HepG2 (cell line): ENCODE measurements at regions not wholly inside any gene's neighbourhood (a gene's known extent, or its start where the extent isn't known, plus 50 kb on each side); places are given as distances from the start of the nearest gene placed in this dataset.

Experiments
- ATAC-seq: fragments of 200-7000 bp; cut with Tn5 transposase; 3 replicates; pipeline ENCODE4 v1.9.1; 2020; ENCODE audit warnings: mild to moderate bottlenecking, moderate library complexity
- BruUV-seq: library from RNA; stranded (reverse); fragments of 400-500 nt; replicated peaks from 2 replicates; lab custom pipeline; 2021; lab: Mats Ljungman, UMichigan
- CTCF ChIA-PET: fragments of 300-600 bp; formaldehyde crosslinking; extraction: SDS; loops from one replicate; lab custom pipeline; 2021; ENCODE audit warnings: low total read pairs, inconsistent platforms, low intra/inter-chr PET ratio; lab: Yijun Ruan, JAX
- POLR2A ChIA-PET: fragments of 350-600 bp; sonication (Branson Sonifier 250); formaldehyde crosslinking; loops from one replicate; lab custom pipeline; 2020; ENCODE audit warnings: antibody characterized with exemption, inconsistent platforms; lab: Yijun Ruan, JAX
- DNase-seq: peaks from one replicate; pipeline ENCODE4 v3.0.0-alpha.2; 2015; ENCODE audit warnings: low spot score
- FAIRE-seq: peaks from 3 replicates; lab custom pipeline; 2011; peaks lifted over from hg19 to GRCh38; lab: Jason Lieb, UNC
- H2AFZ ChIP-seq: one replicate; pipeline ENCODE4 v1.6.1; 2011; ENCODE audit warnings: low read length, inconsistent platforms
- H3K27ac ChIP-seq: fragments of 300-600 bp; 3 replicates; pipeline ENCODE4 v1.8.0; 2011; ENCODE audit warnings: mixed run types, mild to moderate bottlenecking, mixed read lengths, low read length, inconsistent platforms; ENCODE audit not compliant: insufficient read depth; ENCODE audit errors: extremely low read length
- H3K27me3 ChIP-seq, 2 experiments: fragments of 200-600 bp in 1 of 2; 2 replicates in 1 of 2; 3 replicates in 1 of 2; pipeline versions ENCODE4 v1.6.0 to v1.8.0; 2011; ENCODE audit warnings: low read length in 2 of 2, mild to moderate bottlenecking in 2 of 2, moderate library complexity in 2 of 2, inconsistent platforms in 1 of 2; ENCODE audit not compliant: insufficient read depth in 2 of 2, control insufficient read depth in 1 of 2
- H3K36me3 ChIP-seq, 2 experiments: fragments of 200-600 bp in 1 of 2; replicated peaks in 1 of 2; 2 replicates in 1 of 2; 3 replicates in 1 of 2; pipeline versions ENCODE4 v1.5.1 to v1.8.0; 2011; ENCODE audit warnings: low read length in 2 of 2, inconsistent platforms in 1 of 2; ENCODE audit not compliant: insufficient read depth in 2 of 2, control insufficient read depth in 1 of 2
- H3K4me1 ChIP-seq: 2 replicates; pipeline ENCODE4 v1.5.1; 2012; ENCODE audit warnings: low read length, inconsistent platforms; ENCODE audit not compliant: insufficient read depth
- H3K4me2 ChIP-seq: 2 replicates; pipeline ENCODE4 v1.6.0; 2011; ENCODE audit warnings: low read depth, low read length, inconsistent platforms
- H3K4me3 ChIP-seq, 3 experiments: fragments of 200-600 bp in 1 of 3; sonication (generic), shearing (Covaris generic) in 1 of 3; replicated peaks in 1 of 3; 2 replicates each; pipeline ENCODE4 v1.5.1; 2011 to 2016; ENCODE audit warnings: low read length in 3 of 3, inconsistent platforms in 2 of 3, low read depth in 2 of 3, mild to moderate bottlenecking in 2 of 3, control low read depth in 1 of 3, mixed read lengths in 1 of 3; ENCODE audit not compliant: insufficient read depth in 1 of 3
- H3K79me2 ChIP-seq: one replicate; pipeline ENCODE4 v1.6.1; 2011; ENCODE audit warnings: low read length, inconsistent platforms; ENCODE audit not compliant: insufficient read depth
- H3K9ac ChIP-seq: 2 replicates; pipeline ENCODE4 v1.6.0; 2011; ENCODE audit warnings: mild to moderate bottlenecking, low read depth, low read length, inconsistent platforms; ENCODE audit not compliant: insufficient read depth
- H3K9me3 ChIP-seq: 2 replicates; pipeline ENCODE4 v1.5.1; 2012; ENCODE audit warnings: mild to moderate bottlenecking, low read length
- H4K20me1 ChIP-seq: 2 replicates; pipeline ENCODE4 v1.6.0; 2011; ENCODE audit warnings: inconsistent platforms, mild to moderate bottlenecking, low read length, moderate library complexity; ENCODE audit not compliant: insufficient read depth
- ADNP ChIP-seq: sonication (generic); formaldehyde crosslinking; IDR thresholded peaks from 2 replicates; pipeline ENCODE4 v1.4.0; 2020; ENCODE audit warnings: missing genetic modification reagents
- ATF7-NPFF ChIP-seq: sonication (generic); formaldehyde crosslinking; IDR thresholded peaks from 2 replicates; pipeline ENCODE4 v1.8.1; 2023; ENCODE audit warnings: mild to moderate bottlenecking, low read depth, missing genetic modification reagents, moderate library complexity
- ELF1 ChIP-seq: sonication (generic); formaldehyde crosslinking; IDR thresholded peaks from 2 replicates; pipeline ENCODE4 v1.4.0; 2020; ENCODE audit warnings: missing genetic modification reagents
- HNF4A ChIP-seq: sonication (generic); formaldehyde crosslinking; IDR thresholded peaks from 2 replicates; pipeline ENCODE4 v1.4.0; 2020; ENCODE audit warnings: missing genetic modification reagents
- IKZF1 ChIP-seq: fragments of 450-650 bp; IDR thresholded peaks from 2 replicates; pipeline ENCODE4 v1.7.1; 2016
- PHF5A ChIP-seq: IDR thresholded peaks from one replicate; pipeline ENCODE4 v1.6.1; 2018; ENCODE audit warnings: low read depth, missing genetic modification reagents; ENCODE audit not compliant: unreplicated experiment
- RERE ChIP-seq: IDR thresholded peaks from 2 replicates; pipeline ENCODE4 v1.6.1; 2016; ENCODE audit warnings: low read depth, missing genetic modification reagents, missing compliant biosample characterization
- RFXAP ChIP-seq: sonication (generic); formaldehyde crosslinking; IDR thresholded peaks from 2 replicates; pipeline ENCODE4 v1.4.0; 2020; ENCODE audit warnings: missing genetic modification reagents, borderline replicate concordance
- SP2 ChIP-seq: sonication (generic); formaldehyde crosslinking; IDR thresholded peaks from 2 replicates; pipeline ENCODE4 v1.5.1; 2020; ENCODE audit warnings: mild to moderate bottlenecking, missing genetic modification reagents
- TEF ChIP-seq: sonication (generic); formaldehyde crosslinking; IDR thresholded peaks from 2 replicates; pipeline ENCODE4 v1.5.0; 2020; ENCODE audit warnings: missing genetic modification reagents
- USF2 ChIP-seq, 2 experiments: sonication (generic) in 1 of 2; formaldehyde crosslinking in 1 of 2; IDR thresholded peaks; 2 replicates each; pipeline versions ENCODE4 v1.5.1 to v1.6.1; 2011 to 2020; ENCODE audit warnings: borderline replicate concordance in 1 of 2, low read depth in 1 of 2, low read length in 1 of 2, mild to moderate bottlenecking in 1 of 2, missing genetic modification reagents in 1 of 2, moderate library complexity in 1 of 2
- ZBTB14 ChIP-seq: sonication (generic); formaldehyde crosslinking; IDR thresholded peaks from 2 replicates; pipeline ENCODE4 v1.4.0; 2020; ENCODE audit warnings: missing genetic modification reagents
- ZNF329 ChIP-seq: sonication (generic); formaldehyde crosslinking; IDR thresholded peaks from 2 replicates; pipeline ENCODE4 v1.9.0; 2021; ENCODE audit warnings: low read depth, mild to moderate bottlenecking, missing genetic modification reagents
- ZNF354B ChIP-seq: sonication (generic); formaldehyde crosslinking; IDR thresholded peaks from 2 replicates; pipeline ENCODE4 v1.8.0; 2022; ENCODE audit warnings: mild to moderate bottlenecking, missing genetic modification reagents
- ZNF678 ChIP-seq: sonication (generic); formaldehyde crosslinking; IDR thresholded peaks from 2 replicates; pipeline ENCODE4 v1.4.0; 2020; ENCODE audit warnings: mild to moderate bottlenecking, missing genetic modification reagents
- WGBS: methylation state at CpG from one replicate; pipeline ENCODE4 v1.1.6; 2017; ENCODE audit warnings: low lambda C conversion rate; 5-methylcytosine and 5-hydroxymethylcytosine counted together
- in situ Hi-C: cut with HindIII; loops from 2 replicates; pipeline ENCODE4 v1.10.0; 2017; ENCODE audit warnings: low pct_unique_long_range_greater_than_20kb; ENCODE audit not compliant: extremely low pct_ligation_motif_present
- intact Hi-C: fragments of 100-400 bp; cut with micrococcal nuclease; formaldehyde crosslinking; loops from one replicate; pipeline ENCODE4 v1.10.0; 2022; ENCODE audit not compliant: unreplicated experiment

GRCh38 chr7:80350430-80350829 is 161.4 kb downstream of the GNAT3 start (continued):
- no peak for TF ChIP-seq RERE (CRISPR knock-in tag)
- no peak for TF ChIP-seq ELF1 (CRISPR knock-in tag)
- TF ChIP-seq ZBTB14 (CRISPR knock-in tag) = no peak
- TF ChIP-seq SP2 (CRISPR knock-in tag) = no peak
- no peak for TF ChIP-seq ATF7-NPFF (CRISPR knock-in tag)

GRCh38 chr7:80348223-80348622 is 163.6 kb downstream of the GNAT3 start:
- FAIRE-seq (no peak), DNase-seq (no peak), ATAC-seq (no peak)
- Histone ChIP-seq H3K4me1 (no peaks in the 10 kb centered on the region), H3K79me2 (no peaks in the 10 kb centered on the region), H3K4me3 (no peak overlapping the region), H3K27ac (no peak overlapping the region), H3K9me3 (no peaks in the 10 kb centered on the region), H4K20me1 (no peaks in the 10 kb centered on the region), H2AFZ (no peak overlapping the region), H3K36me3 (no peaks in the 10 kb centered on the region), H3K27me3 (no peaks in the 10 kb centered on the region), H3K4me2 (no peak overlapping the region), H3K9ac (no peak overlapping the region)
- in situ Hi-C loops = no loop called here
- intact Hi-C loops = no loop called here
- POLR2A ChIA-PET = no interaction called here
- TF ChIP-seq USF2 (IDR thresholded peaks at IDR 0.05; ENCODE audit: low read depth, low read length) = no peak
- no peak for TF ChIP-seq USF2 (CRISPR knock-in tag; IDR thresholded peaks at IDR 0.05; ENCODE audit: borderline replicate concordance)
- TF ChIP-seq ZNF354B (CRISPR knock-in tag) = no peak
- TF ChIP-seq TEF (CRISPR knock-in tag) = no peak
- no peak for TF ChIP-seq PHF5A (CRISPR knock-in tag)
- no peak for TF ChIP-seq ADNP
- TF ChIP-seq RFXAP (CRISPR knock-in tag) = no peak
- no peak for TF ChIP-seq IKZF1
- TF ChIP-seq ZNF678 = no peak
- TF ChIP-seq HNF4A (CRISPR knock-in tag) = no peak
- TF ChIP-seq ZNF329 (CRISPR knock-in tag) = no peak
- BruUV-seq = no TSS peak
- CTCF ChIA-PET = no interaction called here
- 7% methylated on average over 2 of the region's 2 CpGs for WGBS
